Astrocyte (in vitro differentiated cells and primary cell): ENCODE measurements at regions not wholly inside any gene's neighbourhood (a gene's known extent, or its start where the extent isn't known, plus 50 kb on each side); places are given as distances from the start of the nearest gene placed in this dataset.
"Not testable (repeated sequence)": the region's sequence is repeated elsewhere in the genome, so short reads cannot be mapped to it uniquely, and the experiment has no call there.

Source experiments
- DNase-seq: peaks from one replicate; pipeline ENCODE4 v3.0.0-alpha.2; 2010; ENCODE audit warnings: low read depth
- FAIRE-seq: peaks from 2 replicates; lab custom pipeline; 2011; peaks lifted over from hg19 to GRCh38; lab: Jason Lieb, UNC
- H2AFZ ChIP-seq: 2 replicates; pipeline ENCODE4 v1.6.0; 2012; ENCODE audit warnings: low read depth, low read length, inconsistent platforms
- H3K27ac ChIP-seq: 2 replicates; pipeline ENCODE4 v1.5.1; 2011; ENCODE audit warnings: low read depth, low read length, inconsistent platforms
- H3K27me3 ChIP-seq: 2 replicates; pipeline ENCODE4 v1.6.0; 2011; ENCODE audit warnings: low read length, inconsistent platforms; ENCODE audit not compliant: insufficient read depth
- H3K36me3 ChIP-seq: 2 replicates; pipeline ENCODE4 v1.5.1; 2011; ENCODE audit warnings: low read length, inconsistent platforms; ENCODE audit not compliant: insufficient read depth
- H3K4me1 ChIP-seq: 2 replicates; pipeline ENCODE4 v1.5.1; 2011; ENCODE audit warnings: low read length, inconsistent platforms; ENCODE audit not compliant: insufficient read depth
- H3K4me2 ChIP-seq: 2 replicates; pipeline ENCODE4 v1.6.0; 2012; ENCODE audit warnings: low read length, inconsistent platforms
- H3K4me3 ChIP-seq: 2 replicates; pipeline ENCODE4 v1.5.1; 2011; ENCODE audit warnings: low read depth, mild to moderate bottlenecking, low read length, inconsistent platforms; ENCODE audit not compliant: insufficient read depth
- H3K79me2 ChIP-seq: 2 replicates; pipeline ENCODE4 v1.6.0; 2012; ENCODE audit warnings: mild to moderate bottlenecking, low read length, inconsistent platforms; ENCODE audit not compliant: insufficient read depth
- H3K9ac ChIP-seq: 2 replicates; pipeline ENCODE4 v1.6.0; 2012; ENCODE audit warnings: mild to moderate bottlenecking, low read length, inconsistent platforms
- H3K9me3 ChIP-seq: 2 replicates; pipeline ENCODE4 v1.5.1; 2012; ENCODE audit warnings: low read depth, mild to moderate bottlenecking, low read length, inconsistent platforms; ENCODE audit not compliant: insufficient read depth
- H4K20me1 ChIP-seq: 2 replicates; pipeline ENCODE4 v1.6.0; 2012; ENCODE audit warnings: low read length, inconsistent platforms; ENCODE audit not compliant: insufficient read depth
- H3K27ac Mint-ChIP-seq: one replicate; pipeline ENCODE4 v1.8.0; 2021; ENCODE audit warnings: mild to moderate bottlenecking, mixed read lengths; ENCODE audit not compliant: unreplicated experiment
- H3K27me3 Mint-ChIP-seq: one replicate; pipeline ENCODE4 v1.8.0; 2021; ENCODE audit warnings: low read depth, mixed read lengths; ENCODE audit not compliant: unreplicated experiment
- H3K36me3 Mint-ChIP-seq: one replicate; pipeline ENCODE4 v1.8.0; 2021; ENCODE audit warnings: low read depth, mixed read lengths; ENCODE audit not compliant: unreplicated experiment
- H3K4me1 Mint-ChIP-seq: one replicate; pipeline ENCODE4 v1.8.0; 2021; ENCODE audit warnings: low read depth, mixed read lengths; ENCODE audit not compliant: unreplicated experiment
- H3K4me3 Mint-ChIP-seq: one replicate; pipeline ENCODE4 v1.8.0; 2021; ENCODE audit warnings: mild to moderate bottlenecking, moderate library complexity, mixed read lengths; ENCODE audit not compliant: unreplicated experiment
- H3K9me3 Mint-ChIP-seq: one replicate; pipeline ENCODE4 v1.8.0; 2021; ENCODE audit warnings: mild to moderate bottlenecking, mixed read lengths; ENCODE audit not compliant: unreplicated experiment
- EZH2 ChIP-seq: IDR thresholded peaks from 2 replicates; pipeline ENCODE4 v1.6.1; 2012; ENCODE audit warnings: mild to moderate bottlenecking, low read length, inconsistent platforms; ENCODE audit not compliant: insufficient read depth
- TF ChIP-seq, protein P1 (sequence below): IDR thresholded peaks from 2 replicates; pipeline ENCODE4 v1.5.1; 2011; ENCODE audit warnings: low read depth, mild to moderate bottlenecking, inconsistent platforms, low read length, moderate library complexity; ENCODE audit not compliant: insufficient read depth

GRCh38 chr4:138775890-138776289 lies 239.7 kb upstream of the NOCT start:
- Histone ChIP-seq H3K4me2 (no peak overlapping the region), H3K9me3 (no peaks in the 10 kb centered on the region), H2AFZ (no peak overlapping the region)

DNA sequence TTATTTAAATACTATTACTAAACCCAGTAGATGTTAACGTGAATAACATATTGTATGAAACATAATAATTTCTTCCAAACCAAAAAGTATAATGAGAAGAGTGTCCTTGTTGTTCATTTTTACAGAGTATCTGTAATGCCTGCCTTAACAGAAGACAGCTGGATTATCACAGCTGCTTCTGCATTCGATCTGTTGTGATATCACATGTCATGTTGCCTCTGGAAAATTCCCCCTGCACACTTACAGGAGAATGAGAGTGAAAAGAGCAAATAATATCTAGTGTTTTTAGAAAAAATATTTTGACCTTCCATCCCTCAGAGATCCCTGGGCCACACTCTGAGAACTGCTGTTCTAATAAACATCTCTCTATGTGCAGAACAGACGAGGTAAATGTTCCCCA lies 240.1 kb upstream of the NOCT start:
- H2AFZ ChIP-seq: no peak overlapping the region
- DNase-seq: no peak

More at GRCh38 chr4:138775890-138776289, 239.7 kb upstream of the NOCT start:
- FAIRE-seq (no peak), DNase-seq (no peak)
- TF ChIP-seq, protein P1, sequence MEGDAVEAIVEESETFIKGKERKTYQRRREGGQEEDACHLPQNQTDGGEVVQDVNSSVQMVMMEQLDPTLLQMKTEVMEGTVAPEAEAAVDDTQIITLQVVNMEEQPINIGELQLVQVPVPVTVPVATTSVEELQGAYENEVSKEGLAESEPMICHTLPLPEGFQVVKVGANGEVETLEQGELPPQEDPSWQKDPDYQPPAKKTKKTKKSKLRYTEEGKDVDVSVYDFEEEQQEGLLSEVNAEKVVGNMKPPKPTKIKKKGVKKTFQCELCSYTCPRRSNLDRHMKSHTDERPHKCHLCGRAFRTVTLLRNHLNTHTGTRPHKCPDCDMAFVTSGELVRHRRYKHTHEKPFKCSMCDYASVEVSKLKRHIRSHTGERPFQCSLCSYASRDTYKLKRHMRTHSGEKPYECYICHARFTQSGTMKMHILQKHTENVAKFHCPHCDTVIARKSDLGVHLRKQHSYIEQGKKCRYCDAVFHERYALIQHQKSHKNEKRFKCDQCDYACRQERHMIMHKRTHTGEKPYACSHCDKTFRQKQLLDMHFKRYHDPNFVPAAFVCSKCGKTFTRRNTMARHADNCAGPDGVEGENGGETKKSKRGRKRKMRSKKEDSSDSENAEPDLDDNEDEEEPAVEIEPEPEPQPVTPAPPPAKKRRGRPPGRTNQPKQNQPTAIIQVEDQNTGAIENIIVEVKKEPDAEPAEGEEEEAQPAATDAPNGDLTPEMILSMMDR: no peak
- TF ChIP-seq EZH2: no peak
- no peaks in the 10 kb centered on the region for H4K20me1 ChIP-seq
- H3K27me3 ChIP-seq: no peaks in the 10 kb centered on the region
- no peak overlapping the region for H3K4me3 ChIP-seq
- no peak overlapping the region for H3K27ac ChIP-seq
- Mint-ChIP-seq H3K4me1 (peaks cover 10% of the 10 kb centered on the region), H3K27me3 (no peaks in the 10 kb centered on the region), H3K9me3 (peaks cover 2% of the 10 kb centered on the region), H3K27ac (no peak overlapping the region), H3K4me3 (no peak overlapping the region), H3K36me3 (no peaks in the 10 kb centered on the region)
- no peaks in the 10 kb centered on the region for H3K4me1 ChIP-seq
- H3K36me3 ChIP-seq: no peaks in the 10 kb centered on the region
- H3K79me2 ChIP-seq: no peaks in the 10 kb centered on the region
- H3K9ac ChIP-seq: no peak overlapping the region

GRCh38 chr4:138774940-138775339 lies 240.6 kb upstream of the NOCT start:
- no peak overlapping the region for H3K4me2 ChIP-seq
- no peaks in the 10 kb centered on the region for H3K36me3 ChIP-seq
- no peak overlapping the region for H3K4me3 ChIP-seq
- no peaks in the 10 kb centered on the region for H3K27me3 ChIP-seq
- no peaks in the 10 kb centered on the region for H3K79me2 ChIP-seq
- no peaks in the 10 kb centered on the region for H3K4me1 ChIP-seq
- no peak overlapping the region for H2AFZ ChIP-seq
- Mint-ChIP-seq H3K27me3 (no peaks in the 10 kb centered on the region), H3K4me1 (peaks cover 10% of the 10 kb centered on the region), H3K4me3 (no peak overlapping the region), H3K36me3 (no peaks in the 10 kb centered on the region), H3K27ac (no peak overlapping the region), H3K9me3 (no peaks in the 10 kb centered on the region)
- no peak overlapping the region for H3K27ac ChIP-seq
- no peak overlapping the region for H3K9ac ChIP-seq
- FAIRE-seq: no peak
- DNase-seq: no peak
- no peaks in the 10 kb centered on the region for H3K9me3 ChIP-seq
- no peak for TF ChIP-seq EZH2
- TF ChIP-seq, protein P1: no peak
- H4K20me1 ChIP-seq: no peaks in the 10 kb centered on the region

More for the DNA sequence above, 240.1 kb upstream of the NOCT start:
- Histone ChIP-seq H3K79me2 (no peaks in the 10 kb centered on the region), H3K27ac (no peak overlapping the region), H3K9ac (no peak overlapping the region), H3K4me3 (no peak overlapping the region), H3K9me3 (no peaks in the 10 kb centered on the region), H3K36me3 (no peaks in the 10 kb centered on the region), H4K20me1 (no peaks in the 10 kb centered on the region), H3K4me1 (no peaks in the 10 kb centered on the region), H3K4me2 (no peak overlapping the region), H3K27me3 (no peaks in the 10 kb centered on the region)
- no peak overlapping the region for H3K27ac Mint-ChIP-seq
- H3K27me3 Mint-ChIP-seq: no peaks in the 10 kb centered on the region
- TF ChIP-seq, protein P1: no peak
- no peak for TF ChIP-seq EZH2
- peaks cover 2% of the 10 kb centered on the region for H3K9me3 Mint-ChIP-seq
- H3K4me3 Mint-ChIP-seq: no peak overlapping the region
- H3K4me1 Mint-ChIP-seq: peaks cover 10% of the 10 kb centered on the region
- FAIRE-seq: no peak
- H3K36me3 Mint-ChIP-seq: no peaks in the 10 kb centered on the region

DNA sequence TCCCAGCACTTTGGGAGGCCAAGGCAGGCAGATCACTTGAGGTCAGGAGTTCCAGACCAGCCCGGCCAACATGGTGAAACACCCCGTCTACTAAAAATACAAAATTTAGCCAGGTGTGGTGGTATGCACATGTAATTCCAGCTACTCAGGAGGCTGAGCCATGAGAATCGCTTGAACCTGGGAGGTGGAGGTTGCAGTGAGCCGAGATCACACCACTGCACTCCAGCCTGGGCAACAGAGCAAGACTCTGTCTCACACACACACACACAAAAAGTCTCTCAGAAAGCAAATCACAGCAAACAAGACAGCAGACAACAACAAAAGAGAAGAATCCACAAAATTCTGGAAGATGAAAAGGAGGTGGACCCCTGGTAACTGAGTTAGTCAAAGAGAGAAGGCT lies 241.5 kb upstream of the NOCT start:
- H3K4me3 Mint-ChIP-seq, H3K9me3 Mint-ChIP-seq, H4K20me1 ChIP-seq, H3K4me1 ChIP-seq, H3K36me3 Mint-ChIP-seq, H3K9ac ChIP-seq, DNase-seq, H3K27ac ChIP-seq, H3K36me3 ChIP-seq, H3K27me3 Mint-ChIP-seq, FAIRE-seq, H3K27me3 ChIP-seq, H3K4me1 Mint-ChIP-seq, H3K9me3 ChIP-seq, H3K4me2 ChIP-seq, H2AFZ ChIP-seq, H3K4me3 ChIP-seq, H3K27ac Mint-ChIP-seq, H3K79me2 ChIP-seq: not testable (repeated sequence)
